Right renal cortex interstitium (tissue), 3 donors: ENCODE measurements at regions not wholly inside any gene's neighbourhood (a gene's known extent, or its start where the extent isn't known, plus 50 kb on each side); places are given as distances from the start of the nearest gene placed in this dataset.

Source experiments
- DNase-seq, 3 donors: peaks; one replicate each; pipeline ENCODE4 v3.0.0-alpha.2; 2013; ENCODE audit warnings: low read depth in 3 of 3, low spot score in 2 of 3

DNA sequence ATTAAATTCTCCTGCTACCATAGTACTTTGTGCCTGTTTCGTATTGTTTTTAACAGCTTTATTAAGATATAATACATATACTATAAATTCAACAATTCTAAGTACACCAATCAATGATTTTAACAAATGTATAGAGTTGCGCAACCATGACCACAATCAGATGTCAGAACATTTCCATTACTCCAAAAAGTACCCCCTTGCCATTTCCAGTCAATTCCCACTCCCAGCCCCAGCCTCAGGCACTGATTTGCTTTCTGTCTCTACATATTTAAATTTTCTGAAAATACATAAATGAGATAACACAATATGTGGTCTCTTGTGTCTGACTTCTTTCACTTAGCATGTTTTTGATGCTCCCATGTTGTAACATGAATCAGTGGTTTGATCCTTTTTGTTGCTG, 193.9 kb downstream of the FIGN start:
- DNase-seq: no peak

DNA sequence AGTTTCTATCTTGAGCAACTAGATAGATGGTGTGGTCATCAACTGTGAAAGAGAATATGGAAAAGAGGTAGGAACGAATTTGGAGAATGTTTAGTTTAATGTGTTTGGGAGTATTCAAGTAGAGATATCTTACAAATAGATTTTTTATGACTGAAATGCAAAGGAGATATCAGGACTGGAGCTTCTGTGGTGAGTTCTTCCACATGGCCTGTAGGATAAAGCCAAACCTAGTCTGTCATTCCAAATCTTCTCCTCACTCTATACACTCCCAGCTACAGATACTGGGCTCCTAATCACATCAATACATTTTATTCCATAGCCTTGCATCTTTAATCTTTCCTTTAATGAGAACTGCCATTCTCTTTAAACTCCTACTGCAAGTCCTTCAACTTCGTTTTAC, 194.3 kb downstream of the FIGN start:
- no peak for DNase-seq

DNA sequence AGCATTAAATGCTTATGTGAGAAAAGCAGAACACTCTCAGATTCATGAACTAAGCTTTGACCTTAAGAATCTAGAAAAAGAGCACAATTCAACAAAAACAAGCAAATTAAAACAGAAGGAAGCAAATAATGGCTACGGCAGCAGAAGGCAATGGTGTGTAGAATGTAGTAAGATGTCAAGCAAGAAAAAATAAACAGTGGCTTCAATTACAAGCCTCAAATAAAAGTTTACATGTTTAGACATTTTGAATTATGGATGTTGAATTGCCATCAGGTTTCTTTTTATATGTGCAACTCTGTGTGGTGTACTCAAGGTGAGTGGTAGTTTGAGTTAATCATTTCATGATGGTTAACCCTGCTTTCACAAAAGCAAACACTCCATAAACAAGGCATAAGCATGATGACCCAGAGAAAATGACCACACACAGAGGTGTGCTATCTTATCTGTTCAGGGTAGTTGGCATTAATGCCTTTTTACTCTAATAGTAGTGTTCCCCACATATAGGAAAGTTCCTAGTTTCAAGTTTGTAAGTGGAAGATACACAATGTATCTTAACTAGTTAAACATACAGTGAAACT, 207.1 kb downstream of the FIGN start:
- no peak for DNase-seq

DNA sequence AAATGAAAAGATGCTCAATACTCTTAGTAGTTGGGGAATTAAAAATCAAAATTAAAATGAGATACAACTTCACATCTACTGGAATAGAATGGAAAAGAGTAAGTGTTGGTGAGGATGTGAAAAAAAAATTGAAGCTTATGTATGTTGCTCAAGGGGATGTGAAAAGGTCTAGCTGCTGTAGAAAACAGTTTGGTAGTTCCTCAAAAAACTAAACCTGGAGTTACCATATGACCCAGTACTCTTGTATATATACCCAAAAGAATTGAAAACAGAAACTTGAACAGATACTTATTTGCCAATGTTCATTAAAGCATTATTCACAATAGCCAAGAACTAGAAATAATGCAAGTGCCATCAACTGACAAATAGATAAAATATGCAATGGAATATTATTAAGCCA, 208.4 kb downstream of the FIGN start:
- DNase-seq: no peak

DNA sequence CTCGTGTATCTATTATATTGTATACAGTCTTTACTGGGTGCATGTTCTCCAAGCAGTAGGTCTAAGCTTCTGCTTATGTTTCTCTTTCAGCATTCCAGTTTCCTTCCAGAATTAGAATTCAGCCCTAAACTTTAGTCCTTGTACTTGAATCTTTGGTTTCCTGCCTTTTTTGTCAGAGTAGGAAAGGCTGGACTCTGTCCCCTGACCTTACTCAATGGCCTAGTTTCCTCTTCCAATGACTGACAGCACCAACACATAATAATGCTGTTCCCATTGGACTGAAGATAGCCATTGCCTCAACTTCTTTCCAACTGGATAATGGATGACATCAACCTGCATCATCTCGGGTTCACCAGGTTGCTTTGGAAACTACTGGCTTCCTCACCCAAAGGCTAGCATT, 217.0 kb downstream of the FIGN start:
- DNase-seq: no peak

DNA sequence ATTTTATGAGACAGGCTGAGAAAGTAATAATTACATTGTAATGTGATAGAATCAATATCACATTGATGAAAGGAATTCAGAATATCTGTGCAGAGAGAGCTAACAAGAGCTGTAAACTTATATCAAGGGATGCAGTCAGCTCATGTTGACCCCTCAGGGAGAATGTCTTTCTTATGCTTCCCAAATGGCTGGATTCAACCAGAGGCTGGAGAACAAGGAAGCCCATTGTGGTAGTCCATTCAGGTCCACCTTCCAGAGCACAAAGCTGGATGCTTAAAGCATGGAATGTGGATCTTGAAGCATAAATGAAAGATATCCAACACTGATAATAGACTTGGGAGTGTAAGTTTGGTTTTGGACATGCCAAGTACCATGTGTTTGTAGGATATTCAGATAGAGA, 220.0 kb downstream of the FIGN start:
- DNase-seq: no peak

DNA sequence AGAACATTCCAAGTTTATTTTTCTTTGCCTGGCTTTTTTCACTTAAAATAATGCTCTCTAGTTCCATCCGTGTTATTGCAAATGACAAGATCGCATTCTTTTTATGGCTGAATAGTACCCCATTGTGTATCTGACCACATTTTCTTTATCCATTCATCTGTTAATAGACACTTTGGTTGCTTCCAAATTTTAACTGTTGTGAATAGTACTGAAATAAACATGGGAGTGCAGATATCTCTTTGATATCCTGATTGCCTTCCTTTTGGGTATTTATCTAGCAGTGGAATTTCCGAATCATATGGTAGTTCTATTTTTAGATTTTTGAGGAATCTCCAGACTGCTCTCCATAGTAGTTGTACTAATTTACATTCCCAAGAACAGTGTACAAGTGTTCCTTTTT, 230.5 kb downstream of the FIGN start:
- no peak for DNase-seq

DNA sequence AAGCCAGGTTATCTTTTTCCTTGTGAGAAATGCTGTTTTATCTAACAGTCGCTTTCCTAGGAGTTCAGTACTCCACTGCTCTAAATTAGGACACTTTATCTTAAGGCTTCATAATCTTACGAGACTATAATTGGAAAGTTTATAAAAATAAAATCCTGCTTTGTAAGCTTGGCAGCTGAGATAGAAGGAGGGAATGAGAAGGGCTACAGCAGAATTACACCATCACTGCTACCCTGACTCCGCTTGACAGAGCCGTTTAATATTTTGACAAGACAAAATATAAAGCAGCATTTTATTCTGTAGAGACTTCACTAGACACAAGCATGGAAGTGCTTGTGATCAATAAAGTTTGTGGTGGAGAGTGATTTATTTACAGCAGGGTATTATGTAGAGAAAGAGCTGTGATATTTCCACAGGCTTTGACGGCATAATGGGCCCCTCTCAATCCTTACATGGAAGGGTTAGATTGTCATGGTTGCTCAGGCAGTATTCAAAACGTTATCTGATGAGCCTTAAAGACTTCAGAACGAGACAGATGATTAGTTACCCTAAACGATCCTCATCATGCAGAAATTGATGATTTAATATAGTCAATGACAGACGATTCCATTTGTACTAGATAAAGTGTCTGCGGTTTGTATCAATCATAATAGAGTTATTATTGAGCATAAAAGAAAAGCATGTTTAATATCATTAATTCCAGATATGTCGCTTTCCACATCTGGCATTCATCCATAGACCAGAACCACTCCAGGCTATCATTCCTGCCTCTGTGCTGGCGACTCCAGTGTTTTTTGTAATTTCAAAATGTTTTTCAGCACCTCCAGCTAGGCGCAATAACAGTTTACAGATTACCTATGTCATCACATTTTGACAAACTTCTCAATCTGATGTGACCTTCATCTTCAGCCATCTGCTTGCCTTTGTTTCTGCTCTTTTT, 242.2 kb downstream of the FIGN start:
- no peak for DNase-seq

DNA sequence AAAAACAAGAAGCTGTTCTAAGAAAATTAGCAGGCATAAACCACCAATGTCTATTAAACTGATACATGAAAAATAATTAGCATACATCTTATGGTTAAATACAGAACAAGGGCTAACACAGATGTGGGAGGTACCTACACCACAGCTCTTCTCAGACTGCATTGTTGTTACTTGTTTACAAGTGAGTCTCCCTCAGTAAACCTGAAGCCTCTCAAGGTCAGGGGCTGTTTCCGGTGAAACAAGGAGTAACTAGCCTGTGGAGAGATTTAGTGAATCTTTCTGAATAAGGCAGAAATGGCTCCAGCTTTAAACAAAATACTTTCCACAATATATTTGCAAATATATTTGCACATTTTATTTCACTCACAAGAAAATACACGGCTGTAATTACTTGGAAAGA, 244.0 kb downstream of the FIGN start:
- DNase-seq: no peak

DNA sequence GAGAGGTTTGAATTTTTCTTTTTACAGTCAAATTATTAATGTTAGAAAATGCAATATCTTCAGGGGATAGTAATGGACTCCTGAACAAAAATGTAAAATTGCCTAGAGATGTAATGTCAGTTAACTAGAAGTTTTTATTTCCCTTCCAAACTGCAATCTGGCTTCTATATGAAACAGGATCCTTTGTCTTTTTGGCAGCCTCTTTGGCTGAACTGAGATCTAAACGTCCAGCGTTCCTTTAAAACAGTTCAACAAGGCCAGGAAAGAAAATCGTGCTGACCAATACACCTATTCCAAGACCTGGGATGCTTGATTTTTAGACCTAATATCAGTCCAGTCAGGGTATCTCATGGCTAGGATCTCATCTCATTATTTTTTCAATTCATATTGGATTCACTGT, 245.5 kb downstream of the FIGN start:
- DNase-seq: no peak

DNA sequence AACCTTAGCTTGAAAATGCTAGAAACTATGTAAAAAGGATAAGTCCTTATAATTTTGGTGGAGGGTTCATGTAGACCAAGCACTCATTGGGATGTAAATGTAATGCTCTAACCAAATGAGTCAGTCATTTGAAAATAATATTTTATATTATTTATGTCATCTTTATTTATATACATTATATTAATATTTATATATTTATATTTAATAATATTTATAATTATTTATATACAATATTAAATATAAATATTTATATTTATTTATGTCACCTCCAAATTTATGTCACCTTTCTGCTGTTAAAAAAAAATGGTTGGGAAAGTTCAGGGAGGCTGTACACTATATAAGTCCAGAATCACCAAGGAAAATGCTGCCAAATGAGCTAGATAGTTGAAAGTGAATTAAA, 254.3 kb downstream of the FIGN start:
- no peak for DNase-seq

DNA sequence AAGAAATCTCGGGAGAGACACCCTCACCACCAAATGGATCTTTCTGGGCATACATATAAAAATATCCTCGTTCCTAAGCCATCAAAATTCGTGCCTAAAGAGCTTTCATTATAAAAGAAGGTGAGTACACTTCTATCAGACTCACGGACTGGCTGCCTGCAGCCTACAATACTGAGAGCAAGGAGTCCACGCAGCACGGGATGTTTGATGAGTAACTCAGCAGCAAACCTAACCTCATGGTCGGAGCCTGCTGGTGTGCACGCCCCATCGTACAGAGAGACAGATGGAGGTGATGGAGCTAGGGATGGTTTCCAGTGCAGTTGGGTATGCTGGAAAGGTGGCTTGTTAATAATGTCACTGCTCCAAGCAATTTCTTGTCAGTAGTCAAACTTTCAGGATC, 256.2 kb downstream of the FIGN start:
- DNase-seq: no peak

DNA sequence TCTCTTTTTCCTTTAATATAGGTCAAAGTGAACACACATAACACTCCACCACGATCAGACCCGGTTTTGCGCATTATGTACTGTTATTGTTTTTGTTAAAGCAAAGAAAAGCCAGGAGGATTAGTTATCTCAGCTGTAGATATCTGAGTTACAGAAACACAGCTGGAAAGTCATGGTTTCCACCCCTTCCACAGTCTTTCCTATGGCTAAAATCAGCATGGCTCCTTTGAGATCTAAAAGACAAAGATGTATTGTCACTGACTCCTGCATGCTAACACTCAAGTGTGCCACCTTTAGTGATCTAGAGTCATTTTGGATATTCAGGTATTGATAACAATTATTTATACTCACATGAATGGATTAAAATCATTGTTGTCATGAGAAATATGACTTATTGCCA, 260.0 kb downstream of the FIGN start:
- DNase-seq: no peak

DNA sequence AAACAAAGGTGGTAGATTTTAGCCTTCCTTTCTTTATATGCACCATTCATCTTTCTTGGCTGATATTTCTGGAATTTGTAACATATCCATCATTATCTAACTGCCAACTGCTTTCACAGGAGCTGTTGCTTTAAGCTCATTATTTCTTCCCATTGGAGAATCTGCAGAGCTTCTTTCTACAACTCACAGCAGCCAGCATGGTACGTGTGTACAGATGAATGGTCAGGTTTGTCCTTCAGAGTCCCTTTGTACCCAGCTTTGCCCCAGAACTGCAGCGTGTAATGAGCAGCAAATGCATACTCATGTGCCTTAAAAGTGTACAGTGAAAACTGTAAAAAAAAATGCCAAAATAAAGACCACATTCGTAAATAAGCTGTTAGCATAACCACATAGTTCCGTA, 260.9 kb downstream of the FIGN start:
- DNase-seq: no peak

DNA sequence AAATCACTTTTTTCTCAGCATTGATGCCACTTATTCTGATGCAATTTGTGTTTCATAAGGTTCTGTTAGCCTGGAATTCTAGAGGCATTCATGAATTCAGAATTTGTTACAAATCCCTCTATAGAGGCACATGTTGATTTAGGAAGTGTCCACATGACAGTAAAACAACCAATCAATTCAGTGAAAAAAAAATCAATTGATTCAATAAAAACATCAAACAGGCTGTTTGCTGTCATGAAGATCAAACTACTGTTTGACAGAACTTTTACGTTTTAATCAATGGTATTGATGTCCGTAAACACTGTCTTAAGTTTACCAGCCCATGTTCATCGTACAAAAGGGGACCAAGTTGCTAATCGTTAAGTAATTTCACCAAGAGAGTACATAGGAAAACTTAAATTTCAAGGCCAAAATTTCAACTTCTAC, 261.5 kb downstream of the FIGN start:
- DNase-seq: no peak

DNA sequence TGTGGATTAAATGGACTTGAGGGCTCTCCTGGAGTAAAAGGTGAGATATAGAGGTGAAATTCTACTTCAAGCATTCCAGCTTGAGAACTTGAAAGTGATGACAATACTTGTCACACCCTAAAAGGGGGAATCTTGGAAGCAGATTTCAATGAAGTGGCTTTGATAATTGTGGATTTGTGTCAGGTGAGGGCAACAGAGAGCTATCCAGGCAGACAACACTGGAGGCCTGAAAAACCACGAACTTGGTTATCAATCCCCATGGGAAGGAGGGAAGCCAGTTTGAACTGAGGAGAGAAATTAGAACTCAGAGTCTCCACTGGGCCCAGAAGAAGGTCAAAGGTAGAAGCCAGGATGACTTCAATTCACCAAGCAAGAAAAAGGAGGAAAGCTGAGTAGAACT, 263.9 kb downstream of the FIGN start:
- no peak for DNase-seq

DNA sequence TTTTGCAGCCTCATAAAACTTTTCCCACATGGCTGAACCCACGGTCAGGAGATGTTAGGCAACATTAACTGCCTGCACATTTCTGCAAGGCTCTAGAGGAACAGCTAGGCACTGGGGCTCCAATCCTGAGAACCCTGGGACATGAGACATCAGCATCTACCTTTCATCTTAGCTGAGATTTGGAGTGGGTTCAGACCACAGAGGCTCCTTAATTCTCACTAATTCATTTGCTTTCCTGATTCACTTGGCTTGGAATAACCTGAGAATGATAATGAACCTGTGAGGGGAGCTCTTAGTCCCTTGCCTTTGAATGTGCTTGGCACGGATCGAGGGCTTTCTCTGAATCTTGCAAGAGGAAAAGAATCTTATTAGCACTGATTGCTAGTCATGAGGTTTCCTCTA, 266.2 kb downstream of the FIGN start:
- no peak for DNase-seq

DNA sequence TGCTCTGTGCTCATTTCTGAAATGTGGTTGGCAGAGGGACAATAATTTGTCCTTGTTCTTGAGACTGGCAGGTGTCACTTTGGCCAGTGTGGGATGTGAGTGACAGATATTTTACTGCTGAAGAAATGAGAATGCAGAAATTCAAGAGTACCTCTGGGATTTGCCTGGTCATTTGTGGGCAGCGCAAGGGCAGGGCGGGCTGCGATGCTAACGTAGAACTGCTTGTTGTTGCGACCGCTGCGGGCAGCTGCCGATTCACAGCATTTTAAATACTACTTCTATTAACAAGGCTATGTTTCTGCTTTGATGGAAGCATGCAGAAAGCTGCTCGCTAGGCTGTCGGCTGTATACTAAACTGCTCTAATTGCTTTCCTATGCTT, 268.6 kb downstream of the FIGN start:
- no peak for DNase-seq

DNA sequence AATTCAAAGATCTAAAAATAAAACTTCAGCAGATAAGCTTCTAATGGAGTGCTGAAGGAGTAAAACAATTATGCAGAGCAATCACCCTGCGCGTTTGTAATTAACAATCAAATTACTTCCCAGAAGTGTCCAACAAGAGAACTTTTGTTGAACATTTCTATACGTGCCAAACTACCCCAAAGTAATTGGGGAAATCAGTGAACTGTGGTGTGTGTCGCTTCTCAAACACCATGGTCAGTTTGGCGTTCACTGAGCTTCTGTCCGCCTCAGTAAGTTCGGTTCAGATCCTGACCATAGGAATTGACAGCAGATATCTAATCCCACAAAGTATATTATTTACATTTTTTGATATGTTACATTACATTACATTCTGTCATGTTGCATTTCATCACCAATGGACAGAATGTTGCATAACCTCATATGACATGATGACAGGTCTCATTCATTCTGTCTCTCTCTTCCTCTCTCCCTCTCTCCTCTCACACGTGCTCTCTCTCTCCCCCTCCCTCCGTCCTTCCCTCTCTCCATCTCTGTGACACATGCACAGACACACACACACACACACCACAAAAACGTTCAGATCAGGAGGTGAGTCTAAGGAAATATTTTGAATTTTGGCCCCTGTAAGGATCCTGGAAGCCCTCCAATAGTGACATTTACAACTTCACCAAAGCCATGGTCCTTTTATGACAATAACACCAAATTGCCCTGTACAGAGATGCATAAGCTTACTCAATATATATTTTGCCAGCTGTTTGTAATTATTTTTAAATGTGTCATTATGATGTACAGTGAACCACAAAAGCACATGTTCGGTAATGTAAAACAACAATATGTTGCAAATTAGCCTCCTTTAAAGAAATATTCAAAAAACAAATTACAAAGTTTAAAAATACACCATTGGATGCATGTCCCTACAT, 269.2 kb downstream of the FIGN start:
- DNase-seq: no peak

DNA sequence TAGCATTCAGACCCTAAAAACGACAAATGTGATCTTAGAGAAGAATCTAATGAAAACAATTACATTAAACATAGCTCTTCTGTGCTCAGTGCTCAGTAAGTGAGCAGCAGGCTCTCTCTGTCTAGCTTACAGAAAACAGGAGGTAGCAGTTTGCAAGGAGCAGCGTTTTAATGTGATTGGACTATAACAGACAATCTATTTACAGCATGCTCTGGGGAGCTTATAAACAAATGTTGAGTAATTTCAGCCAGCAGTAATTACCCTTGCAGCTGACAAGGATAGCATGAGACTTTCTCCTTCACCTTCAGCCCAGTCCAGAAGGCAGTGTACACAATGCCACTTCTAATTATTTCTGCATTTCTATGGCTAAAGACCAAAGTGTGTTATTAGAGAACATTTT, 270.4 kb downstream of the FIGN start:
- DNase-seq: no peak

DNA sequence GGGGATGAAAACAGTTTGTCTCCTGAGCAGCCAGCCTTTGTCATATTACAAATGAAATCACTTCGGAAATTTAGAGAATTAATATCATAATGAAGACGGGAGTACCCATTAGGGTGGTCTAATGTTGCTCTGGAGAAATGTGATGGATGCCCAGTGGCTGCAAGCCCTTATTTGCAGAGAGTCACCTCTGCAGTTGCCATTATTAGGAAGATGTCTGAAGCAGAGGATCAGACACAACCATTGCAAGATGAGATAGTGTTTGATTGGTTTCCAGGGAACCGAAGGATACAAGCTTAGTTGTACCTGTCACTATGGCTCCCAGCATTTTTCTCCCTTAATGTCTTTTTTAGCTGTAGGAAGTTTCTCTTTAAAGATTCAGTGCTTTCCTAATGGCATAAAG, 272.4 kb downstream of the FIGN start:
- no peak for DNase-seq

DNA sequence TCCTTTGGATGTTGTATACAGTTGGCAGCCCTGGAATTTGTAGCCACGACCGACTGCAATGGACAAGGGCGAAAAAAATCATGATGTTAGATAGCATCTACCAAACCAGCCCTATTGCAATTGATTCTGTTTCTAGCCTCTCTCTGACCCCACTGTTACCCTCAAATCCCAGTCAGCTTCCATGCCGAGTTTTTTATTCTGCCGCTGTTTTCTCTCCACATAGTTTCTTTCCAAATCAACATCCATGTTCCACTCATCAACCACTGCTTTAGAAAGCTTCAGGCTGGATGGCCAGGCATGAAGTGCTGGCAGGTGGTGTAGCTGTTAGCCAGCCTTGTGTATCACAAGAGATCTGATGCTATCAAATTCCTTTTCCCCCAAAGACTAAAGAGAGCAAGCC, 272.8 kb downstream of the FIGN start:
- DNase-seq: no peak
